SK-N-MC (cell line): ENCODE measurements at regions not wholly inside any gene's neighbourhood (a gene's known extent, or its start where the extent isn't known, plus 50 kb on each side); places are given as distances from the start of the nearest gene placed in this dataset.

ENCODE experiments used
- DNase-seq: peaks from one replicate; pipeline ENCODE4 v3.0.0-alpha.2; 2011; ENCODE audit warnings: low read depth, low spot score
- H3K27ac ChIP-seq: fragments of 200-600 bp; sonication (generic); 2 replicates; pipeline ENCODE4 v1.5.1; 2016; ENCODE audit warnings: mixed run types
- H3K36me3 ChIP-seq: fragments of 200-600 bp; sonication (generic); 2 replicates; pipeline ENCODE4 v1.6.1; 2017; ENCODE audit warnings: antibody characterized with exemption, low read length, mixed read lengths; ENCODE audit not compliant: insufficient read depth
- H3K4me3 ChIP-seq: fragments of 200-600 bp; sonication (generic); 2 replicates; pipeline ENCODE4 v1.5.1; 2016
- H3K9ac ChIP-seq: fragments of 200-600 bp; sonication (generic); 2 replicates; pipeline ENCODE4 v1.8.0; 2017; ENCODE audit warnings: mixed run types, mixed read lengths; ENCODE audit not compliant: insufficient read length
- H3K9me3 ChIP-seq: fragments of 200-600 bp; sonication (generic); 2 replicates; pipeline ENCODE4 v1.6.1; 2017; ENCODE audit warnings: low read depth, mild to moderate bottlenecking, antibody characterized with exemption, low read length, moderate library complexity, mixed read lengths
- EZH2 ChIP-seq: fragments of 200-600 bp; sonication (generic); IDR thresholded peaks from one replicate; pipeline ENCODE4 v1.6.1; 2017; ENCODE audit warnings: antibody characterized with exemption
- FOXP2 ChIP-seq: optimal IDR thresholded peaks from 2 replicates; pipeline ENCODE3; 2011; ENCODE audit warnings: mild to moderate bottlenecking, moderate library complexity; ENCODE audit not compliant: insufficient read depth; ENCODE audit errors: extremely low read length, control extremely low read depth
- POLR2AphosphoS5 ChIP-seq: IDR thresholded peaks from 2 replicates; pipeline ENCODE4 v1.6.1; 2012; ENCODE audit warnings: mild to moderate bottlenecking, low read depth, low read length, borderline replicate concordance

GRCh38 chr14:98633380-98633779 is 638.6 kb downstream of the BCL11B start:
- no peaks in the 10 kb centered on the region for H3K36me3 ChIP-seq
- H3K9ac ChIP-seq = no peak overlapping the region
- no peak overlapping the region for H3K4me3 ChIP-seq
- DNase-seq = no peak
- no peak for TF ChIP-seq FOXP2
- TF ChIP-seq POLR2AphosphoS5 = no peak
- no peak for TF ChIP-seq EZH2
- no peak overlapping the region for H3K27ac ChIP-seq
- H3K9me3 ChIP-seq = no peaks in the 10 kb centered on the region

- no peak overlapping the region for H3K4me3 ChIP-seq
- no peak for DNase-seq
- H3K9ac ChIP-seq = no peak overlapping the region
- H3K27ac ChIP-seq = no peak overlapping the region
- no peaks in the 10 kb centered on the region for H3K36me3 ChIP-seq
- H3K9me3 ChIP-seq = no peaks in the 10 kb centered on the region
- TF ChIP-seq FOXP2 (no peak), POLR2AphosphoS5 (no peak), EZH2 (no peak)
Measured at GRCh38 chr14:98634043-98634820, 637.8 kb downstream of the BCL11B start.

- DNase-seq = no peak
- no peaks in the 10 kb centered on the region for H3K36me3 ChIP-seq
- H3K9ac ChIP-seq = no peak overlapping the region
- H3K4me3 ChIP-seq = no peak overlapping the region
- TF ChIP-seq FOXP2 (no peak), POLR2AphosphoS5 (no peak), EZH2 (no peak)
- no peaks in the 10 kb centered on the region for H3K9me3 ChIP-seq
- no peak overlapping the region for H3K27ac ChIP-seq
Measured at GRCh38 chr14:98638366-98638765, 633.6 kb downstream of the BCL11B start.

GRCh38 chr14:98647754-98648153 is 624.2 kb downstream of the BCL11B start:
- no peaks in the 10 kb centered on the region for H3K9me3 ChIP-seq
- H3K9ac ChIP-seq = no peak overlapping the region
- TF ChIP-seq POLR2AphosphoS5 = no peak
- TF ChIP-seq FOXP2 = no peak
- TF ChIP-seq EZH2 = no peak
- H3K36me3 ChIP-seq = no peaks in the 10 kb centered on the region
- no peak overlapping the region for H3K27ac ChIP-seq
- no peak for DNase-seq
- H3K4me3 ChIP-seq = no peak overlapping the region

GRCh38 chr14:98651037-98651436 is 621.0 kb downstream of the BCL11B start:
- Histone ChIP-seq H3K27ac (no peak overlapping the region), H3K9ac (no peak overlapping the region)
- no peak for DNase-seq

GRCh38 chr14:98665007-98665406 is 607.0 kb downstream of the BCL11B start:
- Histone ChIP-seq H3K27ac (peak overlapping the region; percentile 88), H3K9ac (no peak overlapping the region), H3K4me3 (peak overlapping the region; percentile 72), H3K9me3 (no peaks in the 10 kb centered on the region; the same call in 1 of the 2 replicates), H3K36me3 (no peaks in the 10 kb centered on the region)
- TF ChIP-seq POLR2AphosphoS5 (no peak), FOXP2 (no peak), EZH2 (no peak)
- peak; percentile 24 for DNase-seq

More at GRCh38 chr14:98651037-98651436, 621.0 kb downstream of the BCL11B start:
- no peaks in the 10 kb centered on the region for H3K36me3 ChIP-seq
- TF ChIP-seq POLR2AphosphoS5 (no peak), EZH2 (no peak), FOXP2 (no peak)
- no peaks in the 10 kb centered on the region for H3K9me3 ChIP-seq
- no peak overlapping the region for H3K4me3 ChIP-seq

GRCh38 chr14:98666545-98666944 is 605.5 kb downstream of the BCL11B start:
- H3K9me3 ChIP-seq = no peaks in the 10 kb centered on the region; the same call in 1 of the 2 replicates
- no peak for TF ChIP-seq POLR2AphosphoS5
- TF ChIP-seq EZH2 = no peak
- no peak for TF ChIP-seq FOXP2
- H3K27ac ChIP-seq = no peak overlapping the region
- no peak overlapping the region for H3K9ac ChIP-seq
- no peaks in the 10 kb centered on the region for H3K36me3 ChIP-seq
- DNase-seq = no peak
- no peak overlapping the region for H3K4me3 ChIP-seq

GRCh38 chr14:98682033-98682432 is 590.0 kb downstream of the BCL11B start:
- Histone ChIP-seq H3K9me3 (no peaks in the 10 kb centered on the region), H3K27ac (no peak overlapping the region), H3K4me3 (no peak overlapping the region), H3K9ac (no peak overlapping the region), H3K36me3 (no peaks in the 10 kb centered on the region)
- no peak for DNase-seq
- TF ChIP-seq EZH2 (no peak), POLR2AphosphoS5 (no peak), FOXP2 (no peak)

GRCh38 chr14:98682726-98683125 is 589.3 kb downstream of the BCL11B start:
- DNase-seq = no peak
- TF ChIP-seq EZH2 (no peak), FOXP2 (no peak), POLR2AphosphoS5 (no peak)
- no peak overlapping the region for H3K4me3 ChIP-seq
- no peaks in the 10 kb centered on the region for H3K9me3 ChIP-seq
- H3K36me3 ChIP-seq = no peaks in the 10 kb centered on the region
- no peak overlapping the region for H3K9ac ChIP-seq
- no peak overlapping the region for H3K27ac ChIP-seq
